Hippocampal formation (tissue), 2 donors: ENCODE measurements at regions not wholly inside any gene's neighbourhood (a gene's known extent, or its start where the extent isn't known, plus 50 kb on each side); places are given as distances from the start of the nearest gene placed in this dataset.
"Not testable (repeated sequence)": the region's sequence is repeated elsewhere in the genome, so short reads cannot be mapped to it uniquely, and the experiment has no call there.

Experiments used
- DNase-seq, 2 donors: peaks; one replicate each; lab custom pipeline; 2025; lab: John Stamatoyannopoulos, UW

DNA sequence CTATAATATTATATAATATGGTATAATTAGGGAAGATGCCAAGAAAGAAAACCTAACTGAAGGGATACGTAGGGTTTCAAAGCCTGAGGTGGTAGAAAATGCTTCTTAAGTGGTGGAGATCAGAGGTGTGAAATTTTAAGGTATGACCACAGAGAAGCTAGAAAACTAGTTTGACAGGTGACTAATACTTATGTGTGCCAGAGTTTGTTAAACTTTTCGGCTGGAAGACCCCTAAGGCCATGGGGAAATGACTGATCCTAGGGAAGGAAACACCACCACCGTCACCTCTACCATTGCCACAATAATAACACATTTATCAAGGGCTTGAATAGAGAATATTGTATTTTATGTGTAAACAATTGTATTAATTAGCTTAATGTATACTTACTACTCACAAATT is 261.4 kb upstream of the GBE1 start:
- DNase-seq = no peak

DNA sequence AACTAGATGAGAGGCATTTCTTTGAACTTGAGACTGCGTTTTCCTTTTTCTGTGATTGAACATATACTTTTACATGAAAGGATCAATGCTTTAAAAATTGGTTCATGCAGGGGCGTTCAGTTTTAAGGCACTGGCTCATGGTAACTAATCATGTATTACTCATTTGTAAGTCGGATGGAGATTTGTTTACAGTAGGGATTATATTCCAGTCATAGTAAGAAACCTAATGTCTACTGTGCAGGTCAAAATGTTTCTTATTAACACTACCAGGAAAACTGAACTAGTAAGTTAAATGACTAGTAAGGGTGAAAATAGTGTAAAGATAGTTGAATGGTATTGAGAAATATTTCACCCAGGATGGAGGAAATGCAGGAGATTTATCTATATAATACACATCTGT is 258.8 kb upstream of the GBE1 start:
- no peak for DNase-seq

DNA sequence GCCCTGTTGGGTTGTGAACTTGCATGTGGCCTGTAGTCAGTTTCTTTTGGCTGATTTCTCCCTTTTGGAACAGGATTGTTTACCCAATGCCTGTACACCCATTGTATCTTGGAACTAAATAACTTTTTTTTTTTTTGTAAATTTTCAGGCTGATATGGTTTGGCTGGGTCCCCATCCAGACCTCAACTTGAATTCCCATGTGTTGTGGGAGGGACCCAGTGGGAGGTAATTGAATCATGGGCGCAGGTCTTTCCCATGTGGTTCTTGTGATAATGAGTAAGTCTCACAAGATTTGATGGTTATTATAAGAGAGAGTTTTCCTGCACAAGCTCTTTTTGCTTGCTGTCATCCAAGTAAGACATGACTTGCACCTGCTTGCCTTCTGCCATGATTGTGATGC is 253.8 kb upstream of the GBE1 start:
- no peak for DNase-seq

DNA sequence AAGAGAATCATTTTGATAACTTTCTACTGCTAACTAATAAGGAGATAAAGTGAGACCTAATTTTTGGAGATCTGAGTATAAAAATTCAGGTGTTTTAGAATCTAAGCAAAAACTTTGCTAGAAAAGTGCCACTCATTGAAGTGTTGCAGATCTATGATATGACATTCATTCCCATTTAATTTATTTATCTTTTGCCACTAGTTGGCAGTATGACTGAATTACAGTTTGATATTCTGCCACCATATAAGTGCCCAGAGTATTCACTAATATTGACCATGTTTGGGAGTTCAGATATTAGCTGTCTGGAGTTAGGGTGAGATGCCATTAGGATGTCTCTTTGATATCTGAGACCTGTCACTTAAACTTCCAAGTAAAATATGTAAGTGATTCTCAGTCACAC is 251.3 kb upstream of the GBE1 start:
- no peak for DNase-seq

DNA sequence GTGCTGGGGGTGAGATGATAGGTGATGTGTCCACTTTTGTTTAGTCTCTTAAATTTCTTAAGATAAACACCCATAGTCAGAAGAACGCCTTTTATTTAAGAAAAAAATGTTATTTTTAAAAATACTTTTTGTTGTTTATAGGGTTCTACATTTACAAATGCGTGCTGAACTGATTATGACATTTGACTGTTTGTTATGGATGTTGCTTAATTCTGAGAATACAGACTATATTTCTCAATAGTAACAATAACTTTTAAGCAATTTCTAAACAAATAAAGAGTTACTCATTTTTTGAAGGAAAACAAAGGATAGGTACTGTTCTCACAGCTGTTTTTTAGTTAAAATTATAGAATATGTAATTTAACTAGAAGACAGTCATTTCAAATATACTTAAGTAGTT is 249.9 kb upstream of the GBE1 start:
- no peak for DNase-seq

DNA sequence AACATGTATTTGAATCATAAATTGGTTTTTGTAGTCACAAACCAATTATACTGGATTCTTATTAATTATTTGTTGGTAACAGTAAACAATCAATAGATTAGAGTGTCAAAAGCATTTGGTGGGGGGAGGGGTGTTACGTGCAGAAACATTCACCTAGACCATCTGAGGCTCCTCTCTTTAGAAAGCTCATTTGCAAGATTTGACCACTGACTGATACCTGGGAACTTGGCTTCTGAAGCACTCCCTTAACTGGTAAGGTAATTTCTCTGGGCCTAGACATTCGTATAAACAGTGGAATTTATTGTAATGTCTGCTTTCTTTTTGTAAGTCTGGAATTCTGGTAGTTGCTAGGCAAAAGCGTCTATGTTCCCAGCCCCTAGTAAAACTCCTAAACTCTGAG is 243.8 kb upstream of the GBE1 start:
- no peak for DNase-seq

DNA sequence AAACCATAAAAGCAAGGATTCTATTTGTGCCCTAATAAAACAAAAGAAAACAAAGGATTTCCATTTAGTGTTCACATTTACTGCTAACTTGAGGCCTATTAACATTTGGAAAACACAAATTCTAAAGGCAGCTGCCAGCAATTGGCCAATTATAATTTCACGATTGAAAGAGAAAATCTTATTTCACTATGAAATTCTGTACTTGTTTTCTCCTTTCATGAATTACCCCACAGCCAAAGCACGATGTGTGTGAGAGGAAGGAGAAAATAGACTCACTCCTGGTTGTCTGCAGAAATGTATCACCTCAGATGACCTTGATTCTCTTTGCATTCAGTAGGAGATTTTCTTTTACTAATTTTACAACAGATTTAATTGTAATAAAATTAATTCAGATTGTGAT is 242.8 kb upstream of the GBE1 start:
- no peak for DNase-seq

DNA sequence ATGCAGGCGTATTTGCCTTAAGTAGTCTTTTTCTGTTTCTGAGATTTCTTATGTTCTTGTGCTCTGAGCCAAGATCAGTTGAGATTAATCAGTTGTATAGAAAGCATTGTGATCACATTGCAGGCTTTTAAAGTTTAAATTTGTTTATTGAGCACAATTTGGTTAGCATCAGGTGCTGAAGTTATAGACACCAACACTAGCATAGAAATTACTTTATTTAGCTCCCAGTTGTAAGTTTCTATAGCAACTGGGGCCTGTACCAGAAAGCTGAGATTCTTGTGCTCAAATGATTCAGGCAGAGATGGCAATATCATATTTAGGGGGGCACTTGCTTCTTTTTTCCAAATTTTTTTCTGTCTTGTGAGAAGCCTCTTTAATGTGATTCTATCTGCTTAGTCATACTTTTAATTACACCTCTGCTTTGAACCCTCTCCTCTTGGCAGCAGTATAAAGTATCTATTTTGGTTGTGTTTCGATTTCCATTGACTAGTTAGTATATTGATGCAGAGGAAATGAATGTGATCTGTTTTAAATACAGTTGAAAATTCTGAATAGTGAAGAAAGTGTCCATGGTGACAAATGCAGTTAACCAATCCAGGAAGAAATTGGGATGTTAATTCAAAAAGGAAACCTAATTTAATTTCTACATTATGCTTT is 241.7 kb upstream of the GBE1 start:
- DNase-seq = peak in 1 of 2 donors; percentile 22

DNA sequence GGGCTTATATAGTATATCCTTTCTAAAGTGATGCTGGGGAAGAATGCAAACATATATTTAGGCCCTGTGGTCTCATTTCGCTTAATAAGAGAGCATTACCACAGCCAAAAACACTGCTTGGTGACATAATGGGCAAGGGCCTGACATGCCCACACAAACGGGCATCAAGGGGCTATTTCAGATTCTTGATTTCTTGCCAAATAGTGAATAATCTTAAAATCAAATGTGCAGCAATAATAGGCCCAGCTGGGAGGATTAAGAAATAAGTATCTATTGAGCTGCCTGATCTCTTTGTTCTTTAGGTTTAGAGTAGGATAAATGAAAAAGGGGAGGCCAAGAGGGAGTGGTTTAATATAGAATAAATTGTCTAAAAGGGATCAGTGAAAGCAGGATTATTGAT is 241.0 kb upstream of the GBE1 start:
- no peak for DNase-seq

DNA sequence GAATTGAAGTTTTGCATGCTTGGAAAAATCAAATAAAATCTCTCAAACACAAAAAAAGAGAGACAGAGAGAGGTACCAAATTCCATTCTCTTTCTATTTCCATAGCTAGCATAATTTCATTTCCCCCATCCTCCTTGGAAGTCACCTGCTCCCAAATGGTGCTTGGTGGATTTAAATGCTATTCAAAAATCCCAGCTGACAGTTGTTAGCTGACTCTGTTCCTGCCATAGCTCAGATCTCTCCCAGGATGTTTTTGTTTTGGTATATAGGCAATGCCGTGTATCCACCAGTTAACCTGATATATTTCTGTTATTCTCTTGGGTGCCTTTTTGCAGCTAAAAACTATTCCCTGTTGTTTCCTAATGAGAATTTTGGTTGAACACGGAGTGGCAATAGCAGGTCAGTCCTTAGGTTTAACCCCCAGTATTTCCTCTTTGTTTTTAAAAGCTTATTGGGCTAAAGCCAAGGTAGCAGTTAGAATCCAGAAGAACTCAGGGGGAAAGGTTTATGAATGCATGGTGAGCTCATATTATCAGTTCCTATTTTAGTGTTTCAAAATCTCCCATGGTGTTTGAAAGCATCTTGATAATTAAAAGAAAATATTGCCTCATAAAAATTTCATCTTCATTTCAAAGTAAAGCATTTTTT is 240.0 kb upstream of the GBE1 start:
- no peak for DNase-seq

DNA sequence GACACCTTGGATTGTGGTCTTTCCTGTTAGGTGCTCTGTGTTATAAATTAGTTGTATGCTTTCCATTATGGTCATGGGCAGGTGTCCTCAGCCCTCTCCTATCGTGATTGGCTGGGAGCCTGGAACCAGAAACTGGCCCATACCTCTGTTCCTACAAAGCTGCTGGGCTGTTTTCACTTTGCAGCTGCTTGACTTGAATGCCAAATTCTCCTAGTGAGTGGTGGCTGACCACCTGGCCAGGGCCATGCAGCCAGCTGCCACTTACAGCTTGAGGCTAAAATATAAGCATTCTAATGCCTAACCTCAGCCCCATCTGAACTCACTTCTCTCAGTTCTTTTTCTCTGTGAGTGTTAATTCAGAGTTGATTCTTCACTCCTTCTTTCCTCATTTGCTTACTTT is 239.3 kb upstream of the GBE1 start:
- DNase-seq = no peak

DNA sequence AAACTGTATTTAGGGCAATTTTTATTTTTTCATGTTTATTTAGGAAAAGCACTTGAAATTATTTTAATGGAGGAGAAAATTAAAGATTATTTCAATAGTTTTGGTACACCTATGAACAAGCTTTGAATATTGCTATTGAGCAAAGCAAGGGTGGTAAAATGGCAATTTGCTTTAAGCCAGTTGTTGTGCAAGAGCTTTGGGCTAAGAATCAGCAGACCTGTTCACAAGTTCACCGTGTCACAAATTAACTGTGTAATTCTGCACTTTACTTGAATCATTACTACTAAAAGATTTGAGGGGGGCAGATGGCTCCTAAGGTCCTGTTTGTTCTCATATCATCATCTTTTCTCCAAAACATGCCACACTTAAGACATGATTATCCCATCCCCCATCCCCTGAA is 238.9 kb upstream of the GBE1 start:
- no peak for DNase-seq

DNA sequence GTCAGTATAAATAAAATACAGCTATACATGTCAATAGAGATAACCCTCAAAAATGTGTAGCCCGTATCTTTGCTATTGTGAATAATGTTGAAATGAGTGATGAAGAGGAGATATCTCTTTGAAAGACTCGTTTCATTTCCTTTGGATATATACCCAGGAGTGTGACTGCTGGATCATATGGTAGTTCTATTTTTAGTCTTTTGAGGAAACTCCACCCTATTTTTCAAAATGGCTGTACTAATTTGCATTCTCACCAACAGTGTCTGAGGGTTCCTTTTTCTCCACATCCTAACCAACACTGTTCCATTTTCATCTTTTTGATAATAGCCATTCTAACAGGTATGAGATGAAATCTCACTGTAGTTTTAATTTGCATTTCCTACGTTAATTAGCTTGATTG is 237.5 kb upstream of the GBE1 start:
- DNase-seq = no peak

DNA sequence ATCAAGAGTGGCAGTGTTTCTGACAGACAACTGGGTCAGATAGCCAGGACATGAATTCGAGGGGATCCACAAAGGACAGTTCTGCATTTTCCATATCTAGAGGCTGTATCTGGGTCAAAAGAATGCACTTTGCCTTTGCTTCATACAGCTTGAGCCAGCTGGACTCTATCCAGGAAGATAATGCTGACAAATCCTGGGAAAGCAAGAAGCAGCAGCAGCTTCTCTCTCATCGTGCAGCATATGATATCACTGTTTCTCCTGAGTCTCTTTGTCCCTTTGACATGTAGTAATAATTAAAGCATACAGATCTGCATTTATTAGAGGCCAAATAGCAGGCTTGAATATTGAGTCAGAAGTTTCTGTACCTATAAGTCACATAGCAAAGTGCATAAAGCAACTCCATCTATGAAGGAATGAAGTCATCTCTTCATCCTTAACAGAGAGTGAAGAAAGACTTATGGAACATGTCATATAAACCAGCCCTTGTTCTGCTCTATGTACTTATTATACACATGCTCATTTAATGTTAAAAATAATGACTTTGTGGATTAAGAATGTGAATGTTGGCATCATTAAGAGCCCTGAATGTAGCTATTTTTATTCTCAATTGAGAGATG is 236.8 kb upstream of the GBE1 start:
- no peak for DNase-seq

DNA sequence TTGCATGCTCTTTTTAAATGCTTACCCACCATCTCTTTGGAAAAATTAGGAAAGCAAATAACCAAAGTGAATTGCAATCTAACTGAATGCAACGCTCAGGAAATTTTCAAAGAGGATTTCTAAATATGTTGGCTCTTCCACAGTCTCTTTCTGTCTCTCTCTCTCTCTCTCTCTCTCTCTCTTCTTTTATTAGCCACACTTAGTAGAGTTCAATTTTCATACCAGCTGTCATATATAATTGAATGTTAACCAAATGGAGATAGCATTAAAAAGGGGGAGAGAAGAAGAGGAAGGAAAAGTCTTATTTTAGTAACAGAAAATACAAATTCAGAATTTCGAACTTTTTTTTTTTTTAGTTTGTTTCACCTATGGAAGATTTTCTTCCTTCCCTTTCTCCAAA is 235.9 kb upstream of the GBE1 start:
- no peak for DNase-seq

DNA sequence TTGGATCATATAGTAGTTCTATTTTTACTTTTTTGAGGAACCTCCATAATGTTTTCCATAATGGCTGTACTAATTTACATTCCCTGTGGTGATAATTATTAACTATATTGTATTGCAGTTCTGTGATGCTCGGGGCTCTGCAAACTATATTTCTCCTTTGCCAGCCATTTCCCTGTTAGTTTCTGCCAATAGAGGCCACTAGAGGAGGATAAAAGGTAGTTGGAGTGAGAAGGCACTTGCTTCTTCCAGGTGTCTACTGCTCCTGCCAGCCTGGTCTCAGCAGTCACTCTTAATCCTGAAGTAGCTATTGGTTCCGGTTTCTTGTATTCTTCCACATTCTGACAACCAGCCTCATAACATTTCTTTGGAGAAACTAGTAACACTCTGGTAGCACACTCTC is 233.9 kb upstream of the GBE1 start:
- DNase-seq = no peak

DNA sequence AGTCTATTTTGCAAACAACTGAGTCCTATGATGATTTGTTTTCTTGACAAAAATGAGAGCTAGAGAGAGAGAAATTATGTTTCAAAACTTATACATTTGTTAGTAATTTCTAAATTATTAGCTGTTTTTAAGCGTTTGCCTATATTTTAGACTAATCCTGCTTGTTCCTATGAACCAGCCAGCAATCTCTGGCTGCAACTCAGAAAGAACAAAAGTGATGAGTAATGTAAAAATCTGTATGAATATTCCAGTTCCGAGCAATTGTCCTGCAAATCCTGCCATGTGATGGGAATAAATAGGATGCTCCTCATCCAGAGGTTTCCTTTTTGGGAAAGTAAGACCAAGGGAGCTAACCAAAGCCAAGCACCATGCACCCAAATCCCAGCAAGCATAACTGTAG is 228.3 kb upstream of the GBE1 start:
- DNase-seq = no peak

DNA sequence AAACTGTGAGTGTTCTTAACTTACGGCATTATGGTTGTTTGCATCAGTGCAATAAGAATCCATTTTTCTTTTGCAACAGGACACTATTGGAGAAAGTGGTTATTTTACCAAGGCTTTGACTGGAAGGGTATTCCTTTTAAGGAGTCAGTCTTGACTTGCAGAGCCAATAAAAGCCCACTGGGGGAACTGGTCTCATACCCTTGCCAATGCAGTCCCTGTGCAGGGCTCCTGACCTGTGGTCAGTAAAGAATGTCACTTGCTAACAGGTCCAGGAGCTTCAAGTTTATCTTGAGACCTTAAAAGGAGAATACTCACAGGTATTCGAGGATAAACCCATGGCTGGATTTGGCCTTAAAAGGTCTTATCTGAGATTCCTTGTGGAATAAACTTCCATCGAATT is 227.8 kb upstream of the GBE1 start:
- no peak for DNase-seq

DNA sequence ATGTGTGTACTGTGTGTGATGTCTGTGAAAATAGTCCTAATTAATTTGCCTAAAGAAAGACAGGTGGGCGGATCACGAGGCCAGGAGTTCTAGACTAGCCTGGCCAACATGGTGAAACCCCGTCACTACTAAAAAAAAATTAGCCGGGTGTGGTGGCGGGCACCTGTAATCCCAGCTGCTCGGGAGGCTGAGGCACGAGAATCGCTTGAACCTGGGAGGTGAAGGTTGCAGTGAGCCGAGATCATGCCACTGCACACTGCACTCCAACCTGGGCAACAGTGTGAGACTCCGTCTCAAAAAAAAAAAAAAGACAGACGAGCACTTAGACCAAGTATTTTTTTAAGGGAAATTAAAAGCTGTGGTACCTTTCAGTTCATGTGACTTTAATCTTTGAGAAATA is 226.0 kb upstream of the GBE1 start:
- not testable (repeated sequence) for DNase-seq

DNA sequence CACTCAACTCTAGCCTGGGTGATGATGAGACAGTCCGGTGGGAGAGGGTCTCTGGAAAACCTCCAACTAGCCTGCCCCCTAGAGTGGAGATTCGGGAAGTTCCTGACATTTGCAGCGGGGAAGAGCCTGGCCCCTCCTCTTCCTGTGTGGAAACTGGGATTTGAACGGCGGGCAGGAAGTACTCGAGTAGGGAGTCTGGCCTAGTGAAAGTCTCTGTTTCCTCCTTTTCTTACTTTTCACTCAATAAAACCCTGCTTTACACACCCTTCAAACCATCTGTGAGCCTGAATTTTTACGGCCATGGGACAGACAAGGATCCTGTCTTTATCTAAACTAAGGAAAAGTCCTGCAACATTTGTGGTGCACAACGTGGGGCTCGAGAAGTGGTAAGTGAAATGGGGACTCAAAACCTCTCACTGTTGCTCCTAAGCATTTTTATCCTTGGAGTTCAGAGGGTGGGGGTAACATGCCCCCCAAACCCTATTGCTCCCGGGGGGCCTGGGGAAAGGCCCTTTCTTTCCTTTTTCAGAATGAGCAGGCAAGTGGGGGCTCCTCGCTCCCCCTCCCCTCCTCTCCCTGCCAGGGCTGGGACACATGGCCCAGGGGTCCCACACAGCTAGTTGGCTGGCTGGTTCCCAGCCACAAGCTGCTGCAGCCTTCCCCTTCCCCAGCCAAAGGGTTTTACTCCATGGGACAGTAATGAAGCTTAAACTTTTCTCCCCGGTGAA is 224.7 kb upstream of the GBE1 start:
- no peak for DNase-seq

DNA sequence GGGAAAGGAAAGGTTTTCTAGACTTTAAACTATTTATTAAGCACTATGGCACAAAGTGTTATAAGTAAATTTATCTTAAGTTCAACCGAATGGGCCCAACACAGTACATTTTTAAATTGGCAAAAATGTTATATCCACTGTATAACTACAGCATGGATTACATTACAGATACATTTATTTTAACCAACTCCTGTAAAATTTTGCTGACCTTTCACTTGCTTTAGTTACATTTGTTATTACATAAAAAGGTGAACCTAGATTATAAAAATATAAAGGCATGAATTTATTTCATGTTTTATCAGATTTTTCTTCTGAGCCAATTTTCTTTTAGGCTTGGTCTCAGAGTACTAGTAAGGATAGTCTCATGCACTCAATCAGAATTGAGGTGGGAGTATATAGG is 221.9 kb upstream of the GBE1 start:
- DNase-seq = no peak

DNA sequence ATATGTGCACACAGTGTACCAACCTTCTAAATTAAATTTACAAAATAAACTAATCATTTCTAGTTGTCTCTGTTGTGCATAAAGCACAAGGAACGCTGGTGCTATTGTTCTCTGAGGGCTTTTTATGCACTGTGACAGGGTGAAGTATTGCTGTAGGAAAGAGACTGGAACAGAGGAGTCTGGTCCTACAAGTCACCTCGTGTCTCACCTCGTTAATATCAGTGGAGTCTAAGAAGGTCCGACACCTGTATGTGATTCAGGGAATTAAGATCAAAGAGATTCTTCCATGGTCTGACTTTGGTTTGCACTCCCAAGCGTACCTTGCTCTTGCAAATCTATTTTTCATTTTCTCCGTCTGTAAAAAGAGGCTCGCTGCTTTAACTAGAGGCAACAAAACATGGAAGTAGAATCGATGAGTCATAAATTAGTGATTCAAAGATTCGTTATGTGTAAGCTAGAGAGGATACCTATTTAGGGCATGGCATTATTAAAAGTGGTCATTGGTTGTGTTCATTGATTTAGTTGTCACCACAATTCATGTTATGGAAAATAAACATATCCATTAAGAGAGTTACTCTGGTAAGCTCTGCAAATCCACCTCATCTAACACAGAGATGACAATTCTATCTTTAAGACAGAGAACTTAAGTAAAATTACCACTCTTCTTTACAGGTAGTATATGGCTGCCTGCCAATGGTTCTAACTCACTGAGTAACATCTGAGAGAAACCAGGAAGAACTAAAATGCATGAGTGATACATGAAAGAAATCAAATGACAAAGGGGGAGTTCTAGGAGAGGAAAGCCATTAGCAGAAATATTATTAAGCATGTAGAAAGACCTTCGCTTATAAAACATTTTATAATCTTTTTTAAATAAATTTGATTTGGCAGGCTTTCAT is 219.4 kb upstream of the GBE1 start:
- DNase-seq = no peak
